GM12878 (cell line): ENCODE measurements at regions not wholly inside any gene's neighbourhood (a gene's known extent, or its start where the extent isn't known, plus 50 kb on each side); places are given as distances from the start of the nearest gene placed in this dataset.

ENCODE experiments used
- JUNB ChIP-seq: IDR thresholded peaks from 2 replicates; pipeline ENCODE4 v1.6.1; 2016; ENCODE audit warnings: antibody characterized with exemption, mild to moderate bottlenecking
- PRDM15 ChIP-seq: fragments of 450-650 bp; formaldehyde crosslinking; IDR thresholded peaks from 2 replicates; pipeline ENCODE4 v1.4.0; 2020; ENCODE audit warnings: mild to moderate bottlenecking, moderate library complexity
- ZNF592 ChIP-seq: fragments of 450-650 bp; IDR thresholded peaks from 2 replicates; pipeline ENCODE4 v1.6.1; 2017; ENCODE audit warnings: mild to moderate bottlenecking, moderate library complexity

GRCh38 chr12:116628450-116628793 is 69.2 kb downstream of the MAP1LC3B2 start (continued):
- no peak for TF ChIP-seq PRDM15
- TF ChIP-seq ZNF592 = no peak
- no peak for TF ChIP-seq JUNB
